DMS79 (cell line): ENCODE measurements at regions not wholly inside any gene's neighbourhood (a gene's known extent, or its start where the extent isn't known, plus 50 kb on each side); places are given as distances from the start of the nearest gene placed in this dataset.

Experiments used
- DNase-seq: peaks from one replicate; lab custom pipeline; 2025; lab: John Stamatoyannopoulos, UW

DNA sequence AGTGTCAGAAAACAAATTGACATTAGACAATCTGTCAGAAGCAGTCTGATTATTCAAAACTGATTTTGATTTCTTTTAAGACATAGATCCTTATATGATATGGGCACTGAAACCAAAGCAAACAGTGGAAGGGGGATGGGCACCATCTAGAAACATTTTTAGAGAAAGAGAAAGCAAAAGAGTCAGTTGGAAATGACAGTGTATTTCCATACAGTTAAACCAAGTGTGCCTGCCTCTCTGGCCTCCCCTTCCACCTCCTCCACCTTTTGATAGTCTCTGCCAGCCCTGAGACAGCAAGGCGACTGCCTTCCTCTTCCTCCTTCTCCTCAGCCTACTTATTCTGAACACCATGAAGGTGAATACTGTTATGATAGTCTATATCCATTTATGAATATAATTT, 949.7 kb downstream of the AMY1C start:
- no peak for DNase-seq

DNA sequence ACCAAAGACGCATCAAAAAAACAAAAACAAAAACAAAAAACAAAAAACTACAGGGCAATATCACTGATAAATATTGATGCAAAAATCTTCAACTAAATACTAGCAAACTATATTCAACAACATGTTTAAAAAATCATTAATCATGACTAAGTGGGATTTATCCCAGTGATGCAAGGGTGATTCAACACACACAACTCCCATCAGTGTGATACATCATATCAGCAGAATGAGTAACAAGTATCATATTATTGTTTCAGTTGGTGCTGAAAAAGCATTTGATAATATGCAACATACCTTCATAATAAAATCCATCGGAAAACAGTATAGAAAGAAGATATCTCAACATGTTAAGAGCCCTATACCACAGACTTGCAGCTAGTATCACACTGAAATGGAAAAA, 953.0 kb downstream of the AMY1C start:
- no peak for DNase-seq

DNA sequence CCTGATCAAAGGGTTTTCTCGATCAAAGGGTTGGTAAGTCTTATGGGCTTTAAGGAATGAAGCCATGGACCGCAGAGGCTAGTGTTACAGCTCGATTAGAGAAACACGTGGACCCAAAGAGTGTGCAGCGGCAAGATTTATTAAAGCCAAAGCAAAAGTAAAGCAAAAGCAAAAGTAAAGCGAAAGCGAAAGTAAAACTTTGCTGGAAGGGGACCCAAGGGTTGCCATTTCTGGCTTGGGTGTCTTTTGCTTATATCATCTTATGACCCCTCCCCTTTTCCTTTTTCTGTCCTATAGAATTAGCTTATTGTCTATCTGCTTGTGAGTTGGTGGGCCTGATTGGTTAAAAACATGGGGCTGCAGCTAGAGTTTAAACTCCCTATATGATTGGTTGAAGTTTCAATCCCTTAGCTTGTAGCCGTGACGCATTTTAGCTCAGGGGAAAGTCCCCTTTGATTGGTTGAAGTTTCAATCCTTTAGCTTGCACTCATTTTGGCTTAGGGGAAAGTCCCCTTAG, 957.0 kb downstream of the AMY1C start:
- peak; percentile 50 for DNase-seq

DNA sequence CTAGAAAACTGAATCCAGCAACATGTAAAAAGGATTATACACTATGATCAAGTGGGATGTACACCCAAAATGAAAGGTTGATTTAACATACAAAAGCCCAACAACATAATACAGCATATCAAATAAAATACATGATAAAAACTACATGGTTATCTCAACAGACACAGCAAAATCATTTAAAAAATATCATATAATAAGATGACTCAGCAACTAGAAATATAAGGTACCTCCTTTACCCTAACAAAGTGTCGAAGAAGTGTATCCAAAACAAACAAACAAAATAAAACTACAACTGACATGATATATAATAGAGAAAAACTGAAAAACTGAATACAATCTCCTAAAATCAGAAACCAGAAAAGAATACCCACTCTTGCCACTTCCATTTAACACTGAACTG, 969.1 kb downstream of the AMY1C start:
- no peak for DNase-seq

DNA sequence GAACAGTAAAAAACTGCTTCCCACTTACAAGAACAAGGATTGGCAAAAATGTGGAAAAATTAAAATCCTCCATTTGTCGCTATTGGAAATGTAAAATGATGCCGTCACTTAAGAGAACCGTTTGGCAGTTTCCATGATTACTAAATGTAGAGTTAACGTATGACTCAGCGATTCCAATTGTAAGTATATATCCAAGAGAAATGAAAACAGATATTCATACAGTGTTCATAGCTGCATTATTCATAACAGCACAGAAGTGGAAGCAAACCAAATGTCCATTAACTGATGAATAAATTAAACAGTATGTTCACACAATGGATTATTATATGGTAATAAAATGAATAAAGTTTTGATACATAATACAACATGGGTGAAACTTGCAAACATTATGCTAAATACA, 971.0 kb downstream of the AMY1C start:
- no peak for DNase-seq

DNA sequence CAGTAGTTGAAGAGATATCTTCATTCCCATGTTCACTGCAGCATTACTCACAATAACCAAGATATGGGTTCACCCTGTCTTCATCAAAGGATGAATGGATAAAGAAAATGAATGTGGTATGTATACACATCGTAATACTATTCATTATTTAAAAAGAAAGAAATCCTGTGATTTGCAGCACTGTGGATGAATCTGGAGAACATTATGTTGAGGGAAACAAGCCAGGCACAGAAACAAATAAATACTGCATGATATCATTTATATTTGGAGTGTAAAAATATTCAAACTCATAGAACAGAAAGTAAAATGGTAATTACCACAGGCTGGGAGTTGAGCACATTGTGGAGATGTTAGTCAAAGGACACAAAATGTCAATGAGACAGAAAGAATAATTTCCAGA, 977.2 kb downstream of the AMY1C start:
- no peak for DNase-seq

DNA sequence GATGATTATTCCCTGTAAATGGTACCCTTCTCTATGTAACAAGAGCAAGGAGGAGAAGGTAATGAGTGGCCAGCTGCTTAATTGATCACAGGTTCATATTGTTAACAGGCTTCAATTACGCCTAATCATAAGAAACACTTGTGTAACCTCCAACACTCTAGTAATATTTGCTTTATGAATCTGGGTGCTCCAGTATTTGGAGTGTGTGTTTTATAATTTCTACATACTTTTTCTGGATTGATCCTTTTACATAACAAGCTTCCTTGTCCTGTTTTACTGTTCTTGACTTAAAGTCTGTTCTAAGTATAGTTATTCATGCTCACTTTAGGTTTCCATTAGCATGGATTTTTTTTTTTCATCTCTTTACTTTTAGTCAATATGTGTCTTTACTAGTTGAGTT, 984.2 kb downstream of the AMY1C start:
- no peak for DNase-seq

DNA sequence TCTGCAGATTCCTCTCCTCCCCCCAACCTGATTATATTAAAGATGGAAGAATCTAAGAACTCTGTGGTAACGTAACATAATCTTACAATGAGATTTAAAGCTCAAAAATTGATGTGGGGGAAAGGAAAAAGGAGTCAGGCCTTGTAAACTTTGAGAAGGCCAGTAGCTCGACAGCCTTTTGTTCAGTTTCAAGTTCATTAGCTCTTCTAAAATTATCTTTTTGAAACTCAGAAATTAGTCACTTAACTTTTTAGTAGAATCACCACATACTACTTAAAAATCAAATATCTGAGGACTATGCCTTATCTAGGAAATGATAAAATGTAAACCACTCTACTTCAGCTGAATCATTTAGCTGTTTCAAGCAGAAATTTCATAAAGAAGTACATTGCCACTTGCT, 996.2 kb downstream of the AMY1C start:
- no peak for DNase-seq

DNA sequence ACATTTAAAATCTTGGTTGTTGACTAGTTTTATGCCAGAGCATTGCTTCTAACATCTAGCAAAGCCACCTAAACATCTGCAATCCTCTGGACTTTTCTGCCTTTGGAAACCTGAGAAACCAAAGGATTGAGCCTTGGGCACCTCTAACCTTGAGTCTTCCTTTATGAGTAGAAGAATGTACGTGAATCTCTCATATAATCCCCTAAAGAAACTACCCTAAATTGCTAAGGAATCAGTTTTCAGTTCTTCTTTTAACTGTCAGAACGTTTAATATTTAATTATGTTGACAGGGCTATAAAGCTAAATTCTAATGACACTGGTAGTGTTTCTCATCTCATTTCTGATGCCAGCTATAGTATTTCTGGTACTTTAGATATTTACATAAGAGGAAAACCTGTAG, 997.3 kb downstream of the AMY1C start:
- DNase-seq = no peak

DNA sequence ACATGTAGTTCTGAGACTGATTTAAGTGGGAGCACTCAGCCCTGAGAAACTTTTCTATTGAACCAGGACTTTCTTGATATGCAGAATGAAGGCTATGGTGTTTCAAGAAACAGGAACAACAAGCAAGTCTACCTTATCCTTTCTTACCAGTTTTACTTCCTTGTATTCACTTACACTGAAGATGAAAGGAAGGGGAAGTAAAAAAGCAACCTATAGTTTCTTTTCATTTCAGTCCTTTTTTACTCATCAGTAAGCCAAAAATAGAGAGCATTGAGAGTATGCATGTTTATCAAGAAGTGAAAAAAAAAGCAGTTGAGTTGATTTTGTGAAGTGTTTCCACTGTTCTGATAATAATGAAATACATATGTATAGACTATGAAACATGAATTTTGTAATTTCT, 1010.3 kb downstream of the AMY1C start:
- DNase-seq = no peak

DNA sequence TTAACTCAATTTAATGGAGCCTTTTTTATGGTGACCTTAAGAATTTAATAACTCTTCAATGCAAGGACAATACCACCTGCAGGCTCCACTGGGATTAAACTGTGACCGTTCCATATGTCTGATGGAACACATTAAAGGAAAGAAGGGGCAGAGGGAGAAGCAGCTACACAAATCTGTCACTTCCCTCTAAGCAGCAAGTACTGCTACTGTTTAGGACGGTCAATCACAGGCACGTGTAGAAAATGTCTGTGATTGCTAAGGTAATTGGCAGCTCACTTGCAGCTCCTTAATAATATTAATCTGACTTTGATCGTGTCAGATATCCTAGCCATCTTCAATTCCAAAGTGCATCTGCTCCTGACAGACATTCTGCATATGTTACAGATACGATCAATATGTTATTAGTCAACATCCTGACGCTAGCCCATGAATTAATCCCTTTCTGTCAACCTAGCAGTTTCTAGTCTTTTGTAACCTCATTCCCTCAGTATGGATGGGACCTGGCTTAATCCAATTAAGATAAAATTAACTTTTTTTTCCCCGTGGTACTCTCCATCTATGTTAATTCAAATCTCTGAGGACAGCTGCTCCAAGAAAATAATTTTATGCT, 1012.4 kb downstream of the AMY1C start:
- no peak for DNase-seq

DNA sequence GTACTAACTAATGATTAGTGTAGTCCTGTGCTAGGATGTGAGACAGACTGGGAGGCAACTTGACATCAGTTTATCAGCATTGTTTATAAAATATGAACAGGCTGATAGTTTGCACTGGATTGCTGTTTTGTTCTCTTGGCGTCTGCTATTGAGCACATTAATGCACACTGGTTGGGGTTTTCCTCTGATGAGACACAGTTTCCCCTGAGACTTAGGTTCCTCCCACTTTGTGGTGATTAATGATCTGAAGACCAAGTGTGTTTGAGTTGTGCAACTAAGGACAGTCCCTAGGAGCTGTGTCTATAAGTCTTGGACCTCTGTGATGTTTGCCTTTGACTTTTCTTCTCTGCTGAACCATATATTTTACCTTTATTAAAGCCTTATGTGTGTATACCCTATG, 1015.4 kb downstream of the AMY1C start:
- DNase-seq = no peak

DNA sequence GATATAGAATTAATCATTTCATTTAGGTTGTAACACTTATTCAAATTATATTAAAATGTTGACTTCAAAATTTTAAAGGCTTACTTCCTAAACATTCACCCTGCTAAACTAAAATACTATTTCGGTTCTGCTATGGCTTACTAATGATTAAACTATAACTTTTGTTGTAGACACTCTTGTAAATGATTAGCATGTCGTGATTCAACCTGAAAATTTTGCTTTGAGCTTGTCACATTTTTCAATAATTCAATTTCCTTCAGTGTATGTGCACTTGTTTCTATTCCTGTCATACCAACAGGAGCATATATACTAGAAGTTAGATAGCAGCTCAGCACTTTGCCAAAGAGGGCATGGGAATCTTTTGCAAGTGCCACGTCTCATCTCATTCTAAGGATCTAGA, 1018.8 kb downstream of the AMY1C start:
- no peak for DNase-seq

DNA sequence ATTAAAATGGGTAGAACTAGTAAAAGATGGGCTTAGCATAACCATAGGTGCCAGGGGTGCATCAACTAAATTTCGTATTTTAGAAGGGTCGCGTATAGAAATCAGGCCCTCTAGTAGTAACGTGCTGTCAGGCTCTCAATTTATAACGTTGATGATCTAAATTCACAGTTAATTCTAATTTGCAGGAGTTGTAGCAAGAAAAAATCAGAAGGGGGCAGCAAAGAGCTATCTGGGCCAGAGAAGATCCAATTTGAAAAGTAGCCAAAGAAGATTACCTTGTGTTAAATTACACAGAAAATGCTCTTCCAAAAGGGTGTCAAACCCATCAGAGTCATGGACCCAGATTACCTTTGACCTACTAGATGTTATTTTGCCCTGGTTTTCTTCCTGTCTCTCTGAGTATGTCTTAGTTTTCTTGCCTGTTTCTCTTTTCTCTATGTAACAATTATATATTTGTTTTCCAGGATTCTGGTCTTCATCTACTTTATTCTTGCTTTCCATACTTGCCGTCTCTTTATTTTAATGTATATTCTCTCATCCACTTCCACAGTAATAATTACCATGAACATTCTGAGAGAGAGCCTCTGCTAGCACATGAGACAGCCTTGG, 1030.9 kb downstream of the AMY1C start:
- DNase-seq = no peak

DNA sequence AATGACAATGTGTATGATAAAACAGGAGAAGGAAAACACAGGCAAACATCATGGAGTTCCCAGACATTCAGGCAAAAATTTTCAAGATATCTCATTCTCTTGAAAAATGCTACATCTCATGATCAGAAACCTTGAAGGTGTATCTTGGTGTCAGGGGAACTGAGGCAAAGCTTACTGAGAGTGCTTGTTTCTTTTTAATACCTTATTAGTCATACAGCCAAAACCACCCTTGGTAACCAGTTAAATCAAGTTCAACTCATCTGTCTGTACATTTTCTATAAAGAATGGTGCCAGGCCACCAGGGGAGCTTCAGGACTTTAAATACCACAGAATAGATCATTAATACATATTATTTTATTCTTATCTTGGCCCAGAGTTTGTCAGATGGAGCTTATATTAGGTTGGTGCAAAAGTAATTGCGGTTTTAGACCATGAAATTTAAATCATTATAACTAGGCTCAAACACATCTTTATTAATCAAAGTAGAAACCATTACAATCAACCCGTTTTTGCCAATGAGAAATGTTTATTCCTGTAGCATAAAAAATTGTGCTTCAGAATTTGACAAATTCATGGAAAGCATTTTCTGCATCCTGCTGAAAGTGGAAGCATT, 1036.0 kb downstream of the AMY1C start:
- no peak for DNase-seq

DNA sequence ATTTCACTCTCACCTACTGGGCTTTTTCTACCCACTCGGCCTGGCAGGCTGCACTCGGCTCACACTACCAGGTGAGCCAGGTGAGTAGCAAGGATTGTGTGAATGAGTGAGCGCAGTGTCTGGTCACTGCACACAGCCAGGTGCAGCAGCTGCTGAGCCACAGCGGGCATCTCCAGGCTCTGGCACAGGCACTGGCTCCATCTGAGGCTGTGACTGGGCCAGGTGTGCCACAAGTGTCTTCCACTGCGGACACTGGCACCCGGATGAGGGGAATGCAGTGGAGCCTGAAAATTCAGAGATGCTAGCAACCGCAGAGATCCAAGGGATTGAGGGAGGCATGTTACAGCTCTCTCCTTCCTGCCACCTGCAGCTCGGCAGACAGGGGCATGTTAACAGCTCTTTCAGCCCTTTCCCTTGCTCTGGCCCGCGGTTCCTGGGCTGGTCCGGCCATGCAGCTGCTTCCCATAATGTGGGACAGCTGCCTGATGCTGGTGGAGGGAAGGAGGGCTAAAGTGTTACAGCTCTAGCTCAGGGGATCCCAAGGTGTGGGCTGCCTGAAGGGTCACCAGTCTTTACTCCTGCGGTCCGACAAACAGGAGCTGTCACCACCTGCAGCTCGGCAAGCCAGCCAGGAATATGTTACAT, 1038.3 kb downstream of the AMY1C start:
- no peak for DNase-seq

DNA sequence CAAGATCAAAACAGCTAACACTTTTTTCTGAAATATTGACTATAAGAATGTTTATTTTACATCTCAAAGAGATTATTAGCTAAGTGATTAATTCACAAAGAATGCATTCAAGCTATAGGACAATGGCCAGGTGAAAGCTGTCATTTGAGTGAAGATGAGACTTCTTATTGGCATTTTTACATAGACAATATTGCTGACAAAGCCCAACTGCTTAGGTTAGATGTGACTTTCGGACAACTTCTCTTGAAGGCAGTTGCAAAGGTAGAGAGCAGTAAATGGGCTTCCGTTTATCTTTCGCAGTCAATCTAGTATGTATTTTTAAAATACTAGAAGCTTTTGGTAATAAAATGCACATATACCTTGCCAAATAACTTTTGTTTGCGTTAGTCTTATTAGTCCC, 1041.3 kb downstream of the AMY1C start:
- DNase-seq = no peak

DNA sequence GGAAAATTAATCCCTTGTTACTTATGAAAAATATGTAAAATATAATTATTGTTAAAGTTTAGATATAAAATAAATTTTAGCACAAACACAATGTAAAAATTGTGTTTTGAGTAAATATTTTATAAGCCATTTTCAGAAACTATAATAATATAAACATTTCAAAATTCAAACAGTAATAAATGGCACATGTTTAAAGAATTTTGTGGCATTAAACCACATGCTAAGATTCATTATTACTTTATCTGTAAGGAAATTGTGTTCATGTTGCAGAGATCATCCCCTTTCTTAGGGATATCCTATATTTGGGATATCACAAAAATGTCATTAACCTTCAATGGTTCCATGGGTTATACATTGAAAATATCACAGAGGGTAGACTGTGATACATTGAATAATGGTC, 1044.3 kb downstream of the AMY1C start:
- no peak for DNase-seq

DNA sequence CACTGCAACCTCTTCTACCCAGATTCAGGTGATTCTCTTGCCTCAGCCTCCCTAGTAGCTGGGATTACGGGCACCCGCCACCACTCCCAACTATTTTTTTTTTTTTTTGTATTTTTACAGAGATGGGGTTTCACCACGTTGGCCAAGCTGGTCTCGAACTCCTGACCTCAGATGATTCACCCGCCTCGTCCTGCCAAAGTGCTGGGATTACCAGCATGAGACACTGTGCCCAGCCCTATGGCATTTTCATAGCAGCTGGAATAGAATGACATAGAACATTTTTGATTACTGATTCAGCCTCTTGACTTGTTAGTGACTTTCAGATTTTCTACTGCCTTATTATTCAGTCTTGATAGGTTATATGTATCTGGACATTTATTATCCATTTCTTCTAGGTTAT, 1046.2 kb downstream of the AMY1C start:
- no peak for DNase-seq

DNA sequence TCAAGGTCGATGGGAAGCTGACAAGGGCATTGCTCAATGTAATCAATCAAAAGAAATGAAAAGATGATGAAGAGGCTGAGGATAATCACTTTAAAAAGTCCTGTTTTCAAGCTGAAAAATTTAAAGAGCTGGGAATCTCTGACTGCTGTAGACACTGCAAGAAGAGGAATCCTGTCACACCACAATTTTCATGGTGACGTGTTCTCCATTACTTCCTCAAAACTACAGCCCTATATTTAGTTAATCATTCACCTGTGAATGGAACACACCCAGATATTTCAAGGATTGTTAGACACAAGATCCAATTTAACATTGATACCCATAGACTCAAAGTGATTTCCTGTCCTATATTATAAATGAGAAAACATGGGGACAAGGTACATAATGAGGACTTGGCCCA, 1048.3 kb downstream of the AMY1C start:
- no peak for DNase-seq

DNA sequence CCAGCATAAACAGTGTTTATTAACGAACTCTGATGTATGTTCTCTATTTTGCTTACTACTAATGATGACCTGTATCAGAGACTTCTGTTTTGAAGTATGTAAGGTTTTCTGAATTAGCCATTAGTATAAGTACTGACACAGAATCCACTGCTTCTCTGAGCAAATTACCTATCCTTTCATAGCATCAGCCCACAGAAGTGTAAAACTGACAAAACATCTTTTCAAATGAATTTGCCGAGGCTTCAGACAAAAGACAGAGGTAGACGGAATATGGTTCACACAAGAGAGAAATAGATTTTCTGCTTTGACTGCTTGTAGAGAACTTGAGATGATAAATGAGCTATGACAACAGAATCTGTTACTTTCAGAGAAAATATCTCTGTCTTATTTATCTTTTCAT, 1051.6 kb downstream of the AMY1C start:
- no peak for DNase-seq

DNA sequence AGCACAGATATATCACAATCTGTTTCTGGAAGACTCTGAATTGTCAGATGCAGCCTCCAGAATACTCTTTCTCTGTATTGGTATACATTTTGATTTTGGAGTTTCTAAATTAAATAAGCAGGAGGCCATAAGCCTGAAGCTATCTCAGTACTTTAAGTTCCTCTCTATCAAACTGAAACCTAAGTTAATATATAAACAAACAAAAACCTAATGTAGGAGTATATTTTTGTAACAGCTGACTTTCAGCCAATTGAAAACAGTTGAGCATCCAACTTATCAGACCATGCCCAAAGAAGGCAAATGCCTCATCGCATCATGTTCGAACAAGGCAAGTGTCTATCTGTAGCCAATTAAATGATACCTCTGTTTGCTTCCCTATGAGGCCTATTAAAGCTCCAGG, 1054.4 kb downstream of the AMY1C start:
- DNase-seq = no peak

DNA sequence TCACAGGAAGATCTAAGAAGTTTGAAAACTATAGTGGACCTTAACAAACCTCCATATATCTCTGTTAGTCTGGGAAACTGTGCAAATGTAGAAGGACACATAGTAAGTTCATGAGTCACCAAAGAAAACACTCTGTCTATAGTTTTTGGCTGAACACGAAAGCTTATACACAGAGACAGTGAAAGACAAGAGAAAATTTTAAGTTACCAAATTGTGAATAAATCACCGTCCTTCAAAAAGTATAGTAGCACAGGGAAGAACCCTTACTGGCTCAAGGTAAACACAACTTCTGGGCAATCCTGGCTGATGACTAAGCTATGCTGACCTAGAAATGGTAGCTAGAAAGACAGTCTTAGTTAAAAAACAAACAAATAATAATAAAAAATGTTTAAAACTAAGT, 1057.9 kb downstream of the AMY1C start:
- no peak for DNase-seq
